HEK293 (cell line): ENCODE measurements at regions not wholly inside any gene's neighbourhood (a gene's known extent, or its start where the extent isn't known, plus 50 kb on each side); places are given as distances from the start of the nearest gene placed in this dataset.

Source experiments
- CTCF ChIP-seq: fragments of 450-650 bp; formaldehyde crosslinking; IDR thresholded peaks from 2 replicates; pipeline ENCODE4 v1.5.1; 2016; ENCODE audit warnings: missing biosample characterization, missing genetic modification characterization
- REST ChIP-seq: fragments of 450-650 bp; formaldehyde crosslinking; IDR thresholded peaks from 2 replicates; pipeline ENCODE4 v1.5.1; 2016; ENCODE audit warnings: missing biosample characterization, missing genetic modification characterization
- ZBTB49 ChIP-seq: fragments of 450-650 bp; formaldehyde crosslinking; IDR thresholded peaks from 2 replicates; pipeline ENCODE4 v1.5.1; 2016; ENCODE audit warnings: missing biosample characterization, missing genetic modification characterization, low read depth
- ZBTB6 ChIP-seq: fragments of 450-650 bp; formaldehyde crosslinking; IDR thresholded peaks from 2 replicates; pipeline ENCODE4 v1.5.1; 2017; ENCODE audit warnings: missing biosample characterization, missing genetic modification characterization
- ZNF2 ChIP-seq: fragments of 450-650 bp; formaldehyde crosslinking; IDR thresholded peaks from 2 replicates; pipeline ENCODE4 v1.5.1; 2016; ENCODE audit warnings: missing biosample characterization, missing genetic modification characterization
- ZNF510 ChIP-seq: fragments of 450-650 bp; formaldehyde crosslinking; IDR thresholded peaks from 2 replicates; pipeline ENCODE4 v1.5.1; 2018; ENCODE audit warnings: mild to moderate bottlenecking, missing genetic modification characterization, missing biosample characterization; ENCODE audit not compliant: insufficient replicate concordance
- ZNF558 ChIP-seq: fragments of 450-650 bp; formaldehyde crosslinking; IDR thresholded peaks from 2 replicates; pipeline ENCODE4 v1.5.1; 2016; ENCODE audit warnings: missing biosample characterization, missing genetic modification characterization
- ZNF704 ChIP-seq: fragments of 450-650 bp; formaldehyde crosslinking; IDR thresholded peaks from 2 replicates; pipeline ENCODE4 v1.5.1; 2016; ENCODE audit warnings: missing biosample characterization, missing genetic modification characterization

- TF ChIP-seq ZNF704 (tag by site-specific recombination) (no peak), ZNF2 (no peak), ZBTB6 (tag by site-specific recombination) (no peak), CTCF (no peak), ZBTB49 (tag by site-specific recombination) (no peak), ZNF558 (tag by site-specific recombination) (no peak), ZNF510 (tag by site-specific recombination) (no peak), REST (tag by site-specific recombination) (no peak)
Observed at GRCh38 chr20:4439461-4439860, 190.4 kb upstream of the ADRA1D start.
